SK-N-MC (cell line): ENCODE measurements at regions not wholly inside any gene's neighbourhood (a gene's known extent, or its start where the extent isn't known, plus 50 kb on each side); places are given as distances from the start of the nearest gene placed in this dataset.

Source experiments
- DNase-seq: peaks from one replicate; pipeline ENCODE4 v3.0.0-alpha.2; 2011; ENCODE audit warnings: low read depth, low spot score
- H3K27ac ChIP-seq: fragments of 200-600 bp; sonication (generic); 2 replicates; pipeline ENCODE4 v1.5.1; 2016; ENCODE audit warnings: mixed run types
- H3K36me3 ChIP-seq: fragments of 200-600 bp; sonication (generic); 2 replicates; pipeline ENCODE4 v1.6.1; 2017; ENCODE audit warnings: antibody characterized with exemption, low read length, mixed read lengths; ENCODE audit not compliant: insufficient read depth
- H3K4me3 ChIP-seq: fragments of 200-600 bp; sonication (generic); 2 replicates; pipeline ENCODE4 v1.5.1; 2016
- H3K9ac ChIP-seq: fragments of 200-600 bp; sonication (generic); 2 replicates; pipeline ENCODE4 v1.8.0; 2017; ENCODE audit warnings: mixed run types, mixed read lengths; ENCODE audit not compliant: insufficient read length
- H3K9me3 ChIP-seq: fragments of 200-600 bp; sonication (generic); 2 replicates; pipeline ENCODE4 v1.6.1; 2017; ENCODE audit warnings: low read depth, mild to moderate bottlenecking, antibody characterized with exemption, low read length, moderate library complexity, mixed read lengths
- EZH2 ChIP-seq: fragments of 200-600 bp; sonication (generic); IDR thresholded peaks from one replicate; pipeline ENCODE4 v1.6.1; 2017; ENCODE audit warnings: antibody characterized with exemption
- FOXP2 ChIP-seq: optimal IDR thresholded peaks from 2 replicates; pipeline ENCODE3; 2011; ENCODE audit warnings: mild to moderate bottlenecking, moderate library complexity; ENCODE audit not compliant: insufficient read depth; ENCODE audit errors: extremely low read length, control extremely low read depth
- POLR2AphosphoS5 ChIP-seq: IDR thresholded peaks from 2 replicates; pipeline ENCODE4 v1.6.1; 2012; ENCODE audit warnings: mild to moderate bottlenecking, low read depth, low read length, borderline replicate concordance

DNA sequence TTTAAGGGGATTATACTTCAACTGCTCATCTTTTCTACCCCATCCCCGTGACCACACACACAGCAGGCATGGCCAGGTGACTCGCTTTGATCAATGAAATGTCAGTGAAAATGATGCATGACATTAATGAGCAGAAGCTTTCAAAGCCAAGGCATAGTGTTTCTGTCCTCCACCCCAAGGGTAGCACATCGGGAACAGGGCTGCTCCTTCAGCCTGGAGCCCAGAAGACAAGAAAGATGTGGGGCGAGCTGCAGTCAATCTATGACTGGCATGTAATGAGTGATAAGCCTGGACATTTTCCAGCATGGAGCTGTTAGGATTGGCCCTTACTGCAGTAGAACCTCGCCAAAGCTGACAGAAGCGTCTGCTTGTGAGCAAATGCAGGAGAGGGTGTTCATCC, 122.6 kb upstream of the IRX2 start:
- no peak for DNase-seq
- Histone ChIP-seq H3K27ac (no peak overlapping the region), H3K4me3 (no peak overlapping the region), H3K9ac (no peak overlapping the region), H3K36me3 (no peaks in the 10 kb centered on the region), H3K9me3 (peaks cover 4% of the 10 kb centered on the region)
- TF ChIP-seq POLR2AphosphoS5 (no peak), FOXP2 (no peak), EZH2 (no peak)

DNA sequence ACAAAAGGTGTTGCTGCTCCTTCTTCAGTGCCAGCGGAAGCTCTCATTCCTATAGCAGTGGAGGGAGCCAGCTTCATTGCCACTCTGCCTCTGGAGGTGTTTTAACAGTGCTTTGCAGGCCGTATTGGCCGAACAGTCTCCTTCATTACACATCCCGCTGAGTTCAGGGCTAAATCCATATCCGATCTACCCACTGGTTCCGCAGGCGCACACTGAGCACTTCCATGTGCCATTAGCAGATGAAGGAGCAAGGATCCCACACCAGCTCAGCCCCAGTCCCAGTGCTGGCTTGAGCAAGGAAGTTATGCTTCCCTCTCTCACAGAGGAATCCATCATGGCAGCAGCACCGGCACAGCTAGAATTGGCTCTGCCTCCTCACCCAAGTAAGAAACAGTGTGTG, 121.2 kb upstream of the IRX2 start:
- no peaks in the 10 kb centered on the region for H3K36me3 ChIP-seq
- no peak overlapping the region for H3K9ac ChIP-seq
- DNase-seq, result no peak
- TF ChIP-seq POLR2AphosphoS5, result no peak
- no peak for TF ChIP-seq FOXP2
- TF ChIP-seq EZH2, result no peak
- no peak overlapping the region for H3K27ac ChIP-seq
- H3K4me3 ChIP-seq, result no peak overlapping the region
- H3K9me3 ChIP-seq, result no peaks in the 10 kb centered on the region

GRCh38 chr5:2871282-2871681, 119.8 kb upstream of the IRX2 start:
- Histone ChIP-seq H3K9ac (no peak overlapping the region), H3K27ac (no peak overlapping the region), H3K9me3 (no peaks in the 10 kb centered on the region), H3K4me3 (no peak overlapping the region), H3K36me3 (no peaks in the 10 kb centered on the region)
- TF ChIP-seq EZH2 (no peak), FOXP2 (no peak), POLR2AphosphoS5 (no peak)
- no peak for DNase-seq

DNA sequence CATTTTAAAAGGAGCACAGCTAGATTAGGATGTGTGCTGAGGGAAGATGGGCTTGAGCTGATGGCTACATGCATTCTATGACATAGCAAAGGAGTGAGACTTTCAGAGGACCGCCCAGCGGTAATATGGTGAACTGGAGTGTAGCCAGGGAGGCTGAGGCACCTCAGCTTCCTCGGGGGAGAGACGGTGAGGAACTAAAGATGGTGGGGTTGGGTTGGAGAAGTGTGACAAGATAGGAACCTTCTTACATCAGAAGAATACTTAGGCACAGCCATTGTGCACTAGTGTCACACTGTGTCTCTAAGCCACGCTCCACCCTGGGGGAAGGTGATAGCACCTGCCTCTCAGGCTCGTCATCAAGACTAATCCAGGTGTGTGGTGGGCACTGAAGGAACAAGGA, 118.0 kb upstream of the IRX2 start:
- DNase-seq, result no peak
- Histone ChIP-seq H3K27ac (no peak overlapping the region), H3K9ac (no peak overlapping the region), H3K9me3 (no peaks in the 10 kb centered on the region), H3K4me3 (no peak overlapping the region), H3K36me3 (no peaks in the 10 kb centered on the region)
- no peak for TF ChIP-seq POLR2AphosphoS5
- TF ChIP-seq FOXP2, result no peak
- no peak for TF ChIP-seq EZH2

- no peak for TF ChIP-seq POLR2AphosphoS5
- no peak for TF ChIP-seq EZH2
- no peak for TF ChIP-seq FOXP2
- Histone ChIP-seq H3K27ac (no peak overlapping the region), H3K36me3 (no peaks in the 10 kb centered on the region)
Observed at GRCh38 chr5:2867373-2867933, 116.0 kb upstream of the IRX2 start.

DNA sequence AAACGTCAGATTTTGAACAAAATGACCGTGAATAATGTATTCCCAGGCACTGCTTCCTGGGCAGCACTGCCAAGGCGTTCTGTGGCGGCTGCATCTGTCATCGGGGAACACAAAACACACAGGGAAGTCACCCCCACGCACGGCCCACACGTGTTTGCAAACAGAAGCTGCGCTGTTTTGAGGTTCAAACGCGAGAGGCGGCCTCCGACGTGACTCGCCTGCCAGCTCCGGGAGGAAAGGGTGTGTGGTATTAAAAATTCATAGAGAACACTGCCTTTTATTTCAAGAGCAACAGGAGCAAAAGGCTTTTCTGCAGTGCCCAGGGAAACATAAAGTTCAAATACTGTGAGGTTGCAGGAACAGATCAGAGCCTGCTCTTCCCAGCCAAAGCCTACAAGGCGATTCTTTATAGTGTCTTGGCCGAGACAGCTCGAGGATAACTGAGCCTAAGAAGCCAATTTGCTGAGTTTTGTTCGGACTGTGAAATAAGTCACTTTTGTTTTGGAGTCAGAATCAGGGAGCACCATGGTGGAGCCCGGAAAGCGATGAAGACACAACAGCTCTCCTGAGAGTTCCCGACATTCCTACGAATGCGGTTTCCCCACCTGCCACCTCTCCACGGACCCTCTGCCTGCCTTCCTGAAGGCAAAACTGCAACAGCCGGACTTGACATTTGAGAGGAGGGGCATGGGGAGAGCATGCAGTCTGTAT, 115.3 kb upstream of the IRX2 start:
- no peaks in the 10 kb centered on the region for H3K9me3 ChIP-seq
- H3K36me3 ChIP-seq, result no peaks in the 10 kb centered on the region
- TF ChIP-seq FOXP2 (no peak), POLR2AphosphoS5 (no peak), EZH2 (no peak)
- DNase-seq, result no peak
- H3K27ac ChIP-seq, result no peak overlapping the region
- no peak overlapping the region for H3K9ac ChIP-seq
- no peak overlapping the region for H3K4me3 ChIP-seq

More at GRCh38 chr5:2867373-2867933, 116.0 kb upstream of the IRX2 start:
- no peaks in the 10 kb centered on the region for H3K9me3 ChIP-seq
- H3K9ac ChIP-seq, result no peak overlapping the region
- no peak for DNase-seq
- no peak overlapping the region for H3K4me3 ChIP-seq

DNA sequence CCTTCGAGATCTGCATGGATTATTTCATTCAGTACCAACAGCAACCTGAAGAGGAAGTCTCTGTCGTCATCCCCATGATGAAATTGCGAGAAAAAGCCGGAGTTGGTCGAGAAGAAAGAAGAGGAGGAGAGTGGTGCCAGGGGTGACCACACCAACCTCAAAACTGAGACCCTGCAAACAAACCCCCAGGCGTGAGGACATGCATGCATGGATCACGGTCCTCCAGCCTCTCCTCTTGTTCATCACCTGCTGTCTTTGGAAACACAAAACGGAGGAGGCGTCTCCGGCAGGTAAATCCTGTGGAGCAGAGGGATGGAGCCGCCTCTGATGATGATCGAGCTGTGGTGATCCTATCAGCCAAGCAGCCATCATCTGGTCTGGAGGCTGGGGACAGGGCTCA, 114.4 kb upstream of the IRX2 start:
- no peaks in the 10 kb centered on the region for H3K36me3 ChIP-seq
- no peak for TF ChIP-seq FOXP2
- no peak for TF ChIP-seq POLR2AphosphoS5
- TF ChIP-seq EZH2, result no peak
- H3K4me3 ChIP-seq, result no peak overlapping the region
- H3K9ac ChIP-seq, result no peak overlapping the region
- no peaks in the 10 kb centered on the region for H3K9me3 ChIP-seq
- no peak for DNase-seq
- H3K27ac ChIP-seq, result no peak overlapping the region

DNA sequence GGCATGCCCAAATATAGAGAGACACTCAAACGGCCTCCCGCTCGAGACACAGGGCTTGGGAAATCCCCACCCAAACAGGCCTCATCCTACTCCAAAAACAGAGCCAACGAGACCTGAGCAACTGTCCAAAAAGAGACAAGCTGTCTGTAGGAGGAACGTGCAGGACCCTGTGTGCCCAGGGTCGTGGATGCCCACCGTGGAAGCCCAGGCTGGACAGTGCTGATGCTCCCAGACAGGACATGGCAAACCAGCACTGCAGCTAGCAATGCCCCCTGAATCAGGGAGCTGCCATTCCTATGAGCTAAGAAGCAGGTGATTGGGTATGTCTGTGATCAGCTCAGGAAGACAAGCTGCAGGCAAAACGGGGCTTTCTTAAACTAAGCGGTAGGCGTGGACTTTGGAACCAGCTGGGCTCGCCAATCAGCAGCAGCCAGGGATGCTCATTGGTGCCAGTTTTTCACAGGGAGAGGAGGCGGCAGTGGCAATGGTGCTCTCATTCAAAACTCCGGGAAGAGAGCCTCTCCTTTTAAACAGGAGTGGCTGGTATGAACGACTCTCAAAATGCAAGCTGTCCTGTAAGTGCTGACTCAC, 113.1 kb upstream of the IRX2 start:
- no peaks in the 10 kb centered on the region for H3K36me3 ChIP-seq
- H3K4me3 ChIP-seq, result no peak overlapping the region
- H3K9me3 ChIP-seq, result no peaks in the 10 kb centered on the region
- no peak overlapping the region for H3K27ac ChIP-seq
- no peak for DNase-seq
- TF ChIP-seq EZH2, result no peak
- TF ChIP-seq POLR2AphosphoS5, result no peak
- TF ChIP-seq FOXP2, result no peak
- H3K9ac ChIP-seq, result no peak overlapping the region
